ENCODE measurements at regions not wholly inside any gene's neighbourhood (a gene's known extent, or its start where the extent isn't known, plus 50 kb on each side); places are given as distances from the start of the nearest gene placed in this dataset.
"Not testable (repeated sequence)": the region's sequence is repeated elsewhere in the genome, so short reads cannot be mapped to it uniquely, and the experiment has no call there.

DNA sequence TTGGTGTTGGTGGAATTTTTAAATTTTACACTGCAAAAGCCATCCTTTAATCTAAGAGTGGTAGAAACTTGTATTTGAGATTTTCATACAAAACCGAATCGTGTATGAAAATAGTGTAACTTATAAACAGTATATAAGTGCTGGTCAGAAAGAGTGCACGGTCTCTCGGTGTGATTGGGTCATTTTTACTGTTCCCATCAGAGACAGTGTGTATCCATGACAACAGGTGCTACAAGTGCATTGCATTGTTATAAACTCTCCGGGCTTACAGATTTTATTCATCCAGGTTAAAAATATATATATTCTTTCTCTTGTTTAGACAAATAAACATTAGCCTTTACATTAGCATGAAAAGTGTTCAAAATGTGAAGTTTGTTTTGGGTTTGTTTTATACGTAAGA is 721.9 kb downstream of the METTL4 start:
- DNase-seq (ENCODE audit: low spot score), result no peak

- DNase-seq (ENCODE audit: low spot score), result not testable (repeated sequence)
These were observed 714.0 kb downstream of the METTL4 start for GRCh38 chr18:1857281-1857680.

DNA sequence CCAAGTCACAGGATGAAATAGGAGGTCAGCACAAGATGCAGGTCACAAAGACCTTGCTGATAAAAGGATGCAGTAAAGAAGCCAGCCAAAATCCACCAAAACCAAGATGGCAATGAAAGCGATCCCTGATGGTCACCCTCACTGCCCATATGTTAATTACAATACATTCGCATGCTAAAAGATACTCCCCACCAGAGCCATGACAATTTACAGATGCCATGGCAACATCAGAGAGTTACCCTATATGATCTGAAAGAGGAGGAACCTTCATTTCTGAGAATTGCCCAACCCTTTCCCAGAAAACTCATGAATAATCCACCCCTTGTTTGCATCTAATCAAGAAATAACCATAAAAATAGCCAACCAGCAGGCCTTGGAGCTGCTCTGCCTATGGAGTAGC is 709.8 kb downstream of the METTL4 start:
- DNase-seq (ENCODE audit: low spot score), result no peak

DNA sequence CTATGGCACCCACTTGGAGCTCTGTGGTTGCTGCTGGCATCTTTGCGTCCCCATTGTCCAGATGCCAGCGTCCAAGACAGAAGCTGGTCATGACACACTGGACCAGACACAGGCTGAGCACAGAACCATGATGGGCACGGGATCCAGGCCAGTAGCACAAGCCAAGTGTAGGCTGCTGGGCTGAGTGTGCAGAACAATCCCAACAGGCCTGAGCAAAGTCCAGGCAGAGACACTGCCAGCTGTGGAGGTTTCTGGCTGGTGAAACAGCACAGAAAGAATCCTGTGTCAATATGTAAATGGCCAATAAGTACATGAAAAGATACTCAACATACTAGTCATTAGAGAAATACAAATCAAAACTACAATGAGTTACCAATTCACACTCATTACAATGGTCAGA is 705.4 kb downstream of the METTL4 start:
- DNase-seq (ENCODE audit: low spot score), result no peak

- no peak for DNase-seq (ENCODE audit: low spot score)
These were observed 699.0 kb downstream of the METTL4 start for GRCh38 chr18:1872274-1872673.

GRCh38 chr18:1875219-1875618 is 696.1 kb downstream of the METTL4 start:
- no peak for DNase-seq (ENCODE audit: low spot score)

DNA sequence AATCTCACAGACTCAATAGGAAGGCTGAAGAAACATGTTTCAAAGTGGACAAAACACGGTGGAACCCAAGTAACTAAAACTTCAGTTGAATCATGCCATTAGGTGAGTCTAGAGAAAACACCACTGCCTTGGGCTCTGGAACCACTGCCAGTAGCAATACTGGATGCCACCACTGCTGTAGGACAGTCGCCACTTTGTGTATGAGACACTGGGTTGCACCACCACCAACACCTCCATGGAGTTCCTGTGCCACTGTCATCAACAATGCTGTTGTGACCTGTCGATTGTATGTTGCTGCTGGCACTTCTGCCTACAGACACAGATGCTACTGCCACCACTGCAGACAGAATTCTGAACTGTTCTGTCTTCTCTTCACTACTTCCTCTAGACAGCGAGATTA is 686.7 kb downstream of the METTL4 start:
- no peak for DNase-seq (ENCODE audit: low spot score)

- DNase-seq (ENCODE audit: low spot score), result no peak
These were observed 679.7 kb downstream of the METTL4 start for GRCh38 chr18:1891641-1892040.

- no peak for DNase-seq (ENCODE audit: low spot score)
These were observed 679.1 kb downstream of the METTL4 start for GRCh38 chr18:1892191-1892590.

DNA sequence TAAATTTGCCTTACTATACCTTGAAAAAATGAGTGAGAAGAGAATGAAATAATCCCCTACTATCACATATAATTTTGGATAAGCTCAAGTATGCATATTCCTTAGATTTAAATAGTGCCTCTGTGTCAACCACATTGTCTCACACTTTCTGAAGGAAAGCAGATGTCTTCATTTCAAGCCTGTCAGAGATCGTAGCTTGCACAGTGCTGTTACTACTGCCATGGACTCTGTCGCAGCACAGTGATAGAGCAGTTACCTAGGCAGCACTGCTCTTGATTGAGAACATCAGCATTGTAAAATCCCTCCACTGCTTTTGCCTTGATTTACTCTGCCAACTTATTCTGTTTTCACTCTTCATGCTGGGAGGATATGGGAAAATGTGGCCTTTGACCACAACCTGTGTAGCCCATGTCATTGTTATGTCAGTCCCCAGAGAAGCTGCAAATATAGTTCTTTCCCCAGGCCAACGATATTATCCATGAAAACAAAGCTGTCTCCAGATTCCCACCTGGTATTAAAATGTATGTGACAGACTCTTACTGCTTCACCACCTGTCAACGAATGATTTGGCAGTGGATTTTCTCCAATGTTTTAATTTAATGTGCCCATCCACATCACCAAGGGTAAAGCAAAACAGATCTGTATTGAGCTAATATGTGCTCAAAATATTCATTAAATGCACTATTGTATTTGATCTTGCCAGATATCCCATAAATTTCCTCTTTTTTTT is 675.7 kb downstream of the METTL4 start:
- DNase-seq (ENCODE audit: low spot score), result no peak

- DNase-seq (ENCODE audit: low spot score), result no peak
These were observed 664.9 kb downstream of the METTL4 start for GRCh38 chr18:1906421-1906820.

DNA sequence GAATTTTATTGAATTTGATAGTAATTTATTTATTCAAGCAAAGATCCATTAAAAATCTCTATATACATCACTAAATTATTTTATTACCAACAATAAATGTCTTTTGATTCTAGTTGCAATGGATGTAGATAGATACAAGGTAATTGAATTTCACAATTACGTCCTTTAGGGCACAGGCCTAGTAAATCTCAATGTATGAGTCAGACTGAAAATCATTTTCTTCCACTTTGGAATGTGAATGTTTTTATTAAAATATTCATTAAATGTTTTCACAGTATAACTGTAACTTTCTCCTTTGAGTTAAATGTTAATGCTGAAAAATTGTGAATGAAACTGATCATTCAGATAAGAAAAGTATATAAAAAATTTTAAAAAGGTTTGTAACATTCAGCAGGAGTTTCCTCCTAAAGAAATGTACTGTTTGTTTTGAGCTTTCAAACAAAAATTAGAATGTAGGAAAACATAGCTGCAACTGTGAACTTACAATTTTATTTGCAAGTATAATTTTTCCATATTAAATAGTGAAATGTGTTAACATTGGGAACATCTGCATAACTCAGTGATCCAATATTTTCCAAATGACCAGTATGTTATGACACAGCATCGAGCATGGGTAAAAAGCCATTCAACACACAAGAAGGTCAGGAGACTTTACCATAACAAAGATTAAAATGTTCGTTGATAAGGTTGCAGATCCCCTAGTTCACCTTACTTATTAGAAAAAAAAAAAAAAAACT is 663.7 kb downstream of the METTL4 start:
- DNase-seq (ENCODE audit: low spot score), result no peak

GRCh38 chr18:1914489-1914888 is 656.8 kb downstream of the METTL4 start:
- DNase-seq (ENCODE audit: low spot score), result no peak

DNA sequence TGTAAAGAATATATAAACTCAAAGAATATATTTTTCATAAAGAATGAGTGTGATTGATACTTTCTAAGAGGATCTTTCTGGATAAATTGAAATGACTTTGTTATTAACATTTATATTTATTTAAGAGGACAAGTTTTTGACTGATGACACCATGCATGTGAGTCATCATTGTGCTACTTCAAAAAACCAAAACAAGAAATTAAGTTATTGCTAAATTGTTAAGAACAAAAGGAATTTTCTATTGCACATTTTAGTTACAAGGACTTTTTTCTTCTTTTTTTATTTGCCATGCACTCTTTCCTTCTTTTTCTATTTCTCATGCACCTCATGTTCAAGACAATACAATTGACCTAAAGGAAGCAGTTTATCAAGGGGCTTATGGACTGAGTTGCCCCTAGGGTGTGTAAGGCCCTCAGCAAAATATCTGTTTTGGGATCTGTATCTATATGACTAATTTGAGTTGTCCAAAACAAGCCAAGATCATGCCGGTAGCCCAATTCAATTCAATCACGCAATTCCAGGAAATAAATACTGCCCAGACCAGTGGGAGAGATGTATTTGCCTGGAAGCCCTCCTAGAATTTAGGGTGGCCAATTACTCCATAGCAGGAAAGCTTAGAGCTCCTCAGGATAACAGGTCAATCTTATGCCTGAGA is 654.3 kb downstream of the METTL4 start:
- DNase-seq (ENCODE audit: low spot score), result no peak

GRCh38 chr18:1917569-1917968 is 653.7 kb downstream of the METTL4 start:
- no peak for DNase-seq (ENCODE audit: low spot score)

DNA sequence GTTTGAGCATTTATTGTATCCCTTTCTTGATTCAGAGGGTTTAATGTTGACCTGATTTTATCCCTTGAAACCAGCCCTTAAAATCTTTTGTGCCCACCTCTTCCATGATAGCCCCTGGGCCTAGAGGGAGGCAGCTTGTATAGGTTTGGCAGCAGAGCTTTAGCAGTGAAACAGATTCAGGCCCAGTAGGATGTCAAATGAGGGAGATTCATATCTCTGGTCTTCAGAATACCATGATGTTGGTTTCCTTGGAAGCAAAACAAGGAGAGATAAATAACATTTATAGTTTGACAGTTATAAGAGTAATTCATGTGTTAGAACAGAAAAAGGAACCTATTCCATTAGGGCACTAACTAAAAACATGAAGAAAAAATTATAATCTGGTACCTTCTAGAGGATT is 649.2 kb downstream of the METTL4 start:
- no peak for DNase-seq (ENCODE audit: low spot score)

GRCh38 chr18:1928711-1929110 is 642.6 kb downstream of the METTL4 start:
- no peak for DNase-seq (ENCODE audit: low spot score)

- DNase-seq (ENCODE audit: low spot score), result no peak
These were observed 641.6 kb downstream of the METTL4 start for GRCh38 chr18:1929720-1930119.

- DNase-seq (ENCODE audit: low spot score), result no peak
These were observed 640.7 kb downstream of the METTL4 start for GRCh38 chr18:1930291-1931270.

DNA sequence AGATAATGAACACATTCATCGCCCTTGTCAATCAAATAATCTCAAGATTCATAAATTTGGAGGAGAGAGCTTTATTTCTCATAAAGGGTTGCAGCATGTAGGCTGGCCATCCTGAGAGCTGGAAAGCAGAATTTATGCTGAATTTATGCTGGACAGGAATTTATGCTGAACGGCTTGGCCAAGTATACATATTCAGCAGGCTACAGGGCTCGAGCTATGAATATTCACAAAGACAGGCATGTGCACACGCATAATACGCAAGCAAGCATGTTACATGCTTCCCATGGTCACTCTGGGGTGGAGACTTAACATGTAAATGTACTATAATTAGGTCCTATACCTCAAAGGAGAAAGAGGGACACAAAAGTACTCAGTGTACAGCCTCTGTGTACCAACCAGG is 618.8 kb downstream of the METTL4 start:
- no peak for DNase-seq (ENCODE audit: low spot score)

- DNase-seq (ENCODE audit: low spot score), result no peak
These were observed 616.6 kb downstream of the METTL4 start for GRCh38 chr18:1954583-1955312.
